HCT116 (cell line): ENCODE measurements at regions not wholly inside any gene's neighbourhood (a gene's known extent, or its start where the extent isn't known, plus 50 kb on each side); places are given as distances from the start of the nearest gene placed in this dataset.

ENCODE experiments used
- ATAC-seq: fragments of 200-7000 bp; cut with Tn5 transposase; 2 replicates; pipeline ENCODE4 v1.9.1; 2020; ENCODE audit warnings: mild to moderate bottlenecking, moderate library complexity
- BruUV-seq: library from RNA; stranded (reverse); fragments of 400-500 nt; replicated peaks from 2 replicates; lab custom pipeline; 2021; lab: Mats Ljungman, UMichigan
- CTCF ChIA-PET: fragments of 300-600 bp; sonication (Branson Sonifier 250); formaldehyde crosslinking; loops from one replicate; lab custom pipeline; 2021; ENCODE audit warnings: antibody characterized with exemption; lab: Charles Lee
- POLR2A ChIA-PET: fragments of 300-600, 350-600 bp; sonication (Branson Sonifier 250); formaldehyde crosslinking; loops from one replicate; lab custom pipeline; 2021; ENCODE audit warnings: antibody characterized with exemption; lab: Charles Lee
- RAD21 ChIA-PET, 2 experiments: fragments of 300-600 bp; sonication (Branson Sonifier 250); formaldehyde crosslinking; loops; one replicate each; lab custom pipeline; 2023; ENCODE audit warnings: low total read pairs in 2 of 2; ENCODE audit not compliant: uncharacterized antibody in 2 of 2, unreplicated experiment in 2 of 2, low non-redundant PET in 1 of 2; lab: Charles Lee
- DNase-seq: peaks from one replicate; pipeline ENCODE4 v3.0.0-alpha.2; 2010; ENCODE audit warnings: low read depth, low spot score
- H2AFZ ChIP-seq: fragments of 200-600 bp; shearing (Covaris generic), sonication (generic); 2 replicates; pipeline ENCODE4 v1.6.1; 2017; ENCODE audit warnings: low read depth, mixed run types, mixed read lengths, antibody characterized with exemption, low read length; ENCODE audit not compliant: poor library complexity, severe bottlenecking
- H3K27ac ChIP-seq: 2 replicates; pipeline ENCODE4 v1.5.1; 2012; ENCODE audit warnings: low read depth, low read length
- H3K27me3 ChIP-seq: fragments of 200-600 bp; sonication (generic); 2 replicates; pipeline ENCODE4 v1.6.1; 2016; ENCODE audit warnings: mixed run types, low read length, mixed read lengths; ENCODE audit not compliant: insufficient read depth
- H3K36me3 ChIP-seq, 2 experiments: fragments of 200-500 bp in 1 of 2; fragments of 200-600 bp in 1 of 2; sonication (Bioruptor generic) in 1 of 2; sonication (generic) in 1 of 2; 2 replicates each; pipeline versions ENCODE4 v1.5.1 to v1.6.1; 2014 to 2016; ENCODE audit warnings: low read length in 2 of 2, inconsistent platforms in 1 of 2, mixed read lengths in 1 of 2, mixed run types in 1 of 2; ENCODE audit not compliant: insufficient read depth in 2 of 2, control insufficient read depth in 1 of 2
- H3K4me1 ChIP-seq, 2 experiments: fragments of 200-600 bp in 1 of 2; sonication (generic) in 1 of 2; 2 replicates each; pipeline versions ENCODE4 v1.5.1 to v1.6.1; 2012 to 2017; ENCODE audit warnings: low read length in 2 of 2, inconsistent platforms in 1 of 2, mild to moderate bottlenecking in 1 of 2, mixed read lengths in 1 of 2, mixed run types in 1 of 2, moderate library complexity in 1 of 2; ENCODE audit not compliant: insufficient read depth in 2 of 2, control insufficient read depth in 1 of 2
- H3K4me2 ChIP-seq: fragments of 200-600 bp; sonication (generic); 2 replicates; pipeline ENCODE4 v1.6.1; 2017; ENCODE audit warnings: mixed run types, low read length, mixed read lengths
- H3K4me3 ChIP-seq, 2 experiments: fragments of 200-600 bp in 1 of 2; sonication (generic) in 1 of 2; replicated peaks in 1 of 2; 2 replicates each; pipeline ENCODE4 v1.5.1; 2011 to 2016; ENCODE audit warnings: low read length in 2 of 2, control low read depth in 1 of 2, low read depth in 1 of 2, mild to moderate bottlenecking in 1 of 2, mixed read lengths in 1 of 2, mixed run types in 1 of 2
- H3K79me2 ChIP-seq: fragments of 200-600 bp; sonication (generic); 2 replicates; pipeline ENCODE4 v1.6.1; 2017; ENCODE audit warnings: mild to moderate bottlenecking, mixed run types, low read length, moderate library complexity, mixed read lengths; ENCODE audit not compliant: insufficient read depth
- H3K9ac ChIP-seq: fragments of 200-600 bp; sonication (generic); 2 replicates; pipeline ENCODE4 v1.6.1; 2016; ENCODE audit warnings: low read length, mixed read lengths
- H3K9me2 ChIP-seq: fragments of 200-600 bp; sonication (generic), shearing (Covaris generic); 2 replicates; pipeline ENCODE4 v1.6.1; 2017; ENCODE audit warnings: mixed run types, mild to moderate bottlenecking, moderate library complexity; ENCODE audit not compliant: insufficient read depth
- H3K9me3 ChIP-seq, 2 experiments: fragments of 200-500 bp in 1 of 2; fragments of 200-600 bp in 1 of 2; sonication (Bioruptor generic) in 1 of 2; sonication (generic) in 1 of 2; 2 replicates each; pipeline ENCODE4 v1.6.1; 2014 to 2017; ENCODE audit warnings: low read length in 2 of 2, mixed read lengths in 2 of 2, inconsistent platforms in 1 of 2, low read depth in 1 of 2, mild to moderate bottlenecking in 1 of 2, mixed run types in 1 of 2, moderate library complexity in 1 of 2; ENCODE audit not compliant: control insufficient read depth in 1 of 2, insufficient read depth in 1 of 2
- H4K20me1 ChIP-seq: fragments of 200-600 bp; sonication (generic), shearing (Covaris generic); 2 replicates; pipeline ENCODE4 v1.6.1; 2017; ENCODE audit warnings: mixed run types, mild to moderate bottlenecking, moderate library complexity; ENCODE audit not compliant: insufficient read depth
- CBX3 ChIP-seq: IDR thresholded peaks from 2 replicates; pipeline ENCODE4 v1.6.1; 2012; ENCODE audit warnings: low read depth
- EZH2 ChIP-seq: fragments of 200-600 bp; sonication (generic); IDR thresholded peaks from 2 replicates; pipeline ENCODE4 v1.6.1; 2017; ENCODE audit warnings: antibody characterized with exemption, mixed run types
- EZH2phosphoT487 ChIP-seq: fragments of 200-600 bp; IDR thresholded peaks from 2 replicates; pipeline ENCODE4 v1.6.1; 2018; ENCODE audit warnings: antibody characterized with exemption, borderline replicate concordance
- POLR2AphosphoS5 ChIP-seq: IDR thresholded peaks from 2 replicates; pipeline ENCODE4 v1.6.1; 2011; ENCODE audit warnings: mild to moderate bottlenecking, low read depth, low read length, moderate library complexity
- SIN3A ChIP-seq: IDR thresholded peaks from 2 replicates; pipeline ENCODE4 v1.6.1; 2012; ENCODE audit warnings: low read depth
- SP1 ChIP-seq: IDR thresholded peaks from 2 replicates; pipeline ENCODE4 v1.6.1; 2012; ENCODE audit warnings: low read depth
- TCF7L2 ChIP-seq: IDR thresholded peaks from 2 replicates; pipeline ENCODE4 v1.7.0; 2011; ENCODE audit warnings: borderline replicate concordance, inconsistent platforms; ENCODE audit not compliant: insufficient read depth, insufficient read length; ENCODE audit errors: extremely low read depth
- YY1 ChIP-seq: IDR thresholded peaks from 2 replicates; pipeline ENCODE4 v1.6.1; 2011; ENCODE audit warnings: low read length, low read depth, moderate library complexity, mild to moderate bottlenecking; ENCODE audit not compliant: insufficient replicate concordance; ENCODE audit errors: extremely low read depth
- ZFX ChIP-seq: fragments of 450-650 bp; IDR thresholded peaks from 2 replicates; pipeline ENCODE4 v1.6.1; 2017
- ZNF274 ChIP-seq: fragments of 200-500 bp; sonication (Bioruptor generic); IDR thresholded peaks from 2 replicates; pipeline ENCODE4 v1.6.1; 2014; ENCODE audit warnings: mild to moderate bottlenecking, low read depth, low read length, inconsistent platforms
- intact Hi-C: fragments of 100-400 bp; cut with micrococcal nuclease; formaldehyde crosslinking; loops from 2 replicates; pipeline ENCODE4 v1.10.0; 2022
- TF ChIP-seq, protein P1 (sequence below): IDR thresholded peaks from 2 replicates; pipeline ENCODE4 v1.6.1; 2012; ENCODE audit warnings: low read depth
- TF ChIP-seq, protein P2 (sequence below): IDR thresholded peaks from 2 replicates; pipeline ENCODE4 v1.6.1; 2012
- TF ChIP-seq, protein P3 (sequence below): IDR thresholded peaks from 2 replicates; pipeline ENCODE4 v1.6.1; 2012

DNA sequence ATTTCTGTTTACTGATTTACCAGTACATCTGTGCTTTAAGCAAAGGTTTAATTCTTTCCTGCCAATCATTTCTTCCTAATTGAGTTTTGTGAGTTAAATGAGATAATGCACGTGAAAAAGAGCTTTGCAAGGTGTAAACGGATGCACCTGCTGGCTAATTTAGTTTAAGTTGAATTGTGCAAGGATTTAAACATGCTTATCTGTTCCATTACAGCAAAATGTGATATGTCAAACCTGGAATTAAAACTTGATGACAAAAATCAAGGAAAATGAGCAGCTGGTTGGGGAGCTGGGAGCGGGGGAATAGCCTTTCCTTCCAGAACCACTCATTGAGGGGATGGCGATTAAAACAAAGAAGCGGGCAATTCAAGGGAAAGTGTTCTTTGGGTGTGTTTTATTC is 155.0 kb upstream of the CTTNBP2 start:
- TF ChIP-seq TCF7L2 (no peak), POLR2AphosphoS5 (no peak), ZFX (no peak), CBX3 (no peak)
- TF ChIP-seq, protein P1, sequence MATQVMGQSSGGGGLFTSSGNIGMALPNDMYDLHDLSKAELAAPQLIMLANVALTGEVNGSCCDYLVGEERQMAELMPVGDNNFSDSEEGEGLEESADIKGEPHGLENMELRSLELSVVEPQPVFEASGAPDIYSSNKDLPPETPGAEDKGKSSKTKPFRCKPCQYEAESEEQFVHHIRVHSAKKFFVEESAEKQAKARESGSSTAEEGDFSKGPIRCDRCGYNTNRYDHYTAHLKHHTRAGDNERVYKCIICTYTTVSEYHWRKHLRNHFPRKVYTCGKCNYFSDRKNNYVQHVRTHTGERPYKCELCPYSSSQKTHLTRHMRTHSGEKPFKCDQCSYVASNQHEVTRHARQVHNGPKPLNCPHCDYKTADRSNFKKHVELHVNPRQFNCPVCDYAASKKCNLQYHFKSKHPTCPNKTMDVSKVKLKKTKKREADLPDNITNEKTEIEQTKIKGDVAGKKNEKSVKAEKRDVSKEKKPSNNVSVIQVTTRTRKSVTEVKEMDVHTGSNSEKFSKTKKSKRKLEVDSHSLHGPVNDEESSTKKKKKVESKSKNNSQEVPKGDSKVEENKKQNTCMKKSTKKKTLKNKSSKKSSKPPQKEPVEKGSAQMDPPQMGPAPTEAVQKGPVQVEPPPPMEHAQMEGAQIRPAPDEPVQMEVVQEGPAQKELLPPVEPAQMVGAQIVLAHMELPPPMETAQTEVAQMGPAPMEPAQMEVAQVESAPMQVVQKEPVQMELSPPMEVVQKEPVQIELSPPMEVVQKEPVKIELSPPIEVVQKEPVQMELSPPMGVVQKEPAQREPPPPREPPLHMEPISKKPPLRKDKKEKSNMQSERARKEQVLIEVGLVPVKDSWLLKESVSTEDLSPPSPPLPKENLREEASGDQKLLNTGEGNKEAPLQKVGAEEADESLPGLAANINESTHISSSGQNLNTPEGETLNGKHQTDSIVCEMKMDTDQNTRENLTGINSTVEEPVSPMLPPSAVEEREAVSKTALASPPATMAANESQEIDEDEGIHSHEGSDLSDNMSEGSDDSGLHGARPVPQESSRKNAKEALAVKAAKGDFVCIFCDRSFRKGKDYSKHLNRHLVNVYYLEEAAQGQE = no peak
- TF ChIP-seq, all 23 proteins: peak for 0
- Histone ChIP-seq H4K20me1 (no peaks in the 10 kb centered on the region), H3K9me2 (no peaks in the 10 kb centered on the region), H3K27ac (no peak overlapping the region), H3K27me3 (no peaks in the 10 kb centered on the region), H3K4me1 (no peaks in the 10 kb centered on the region), H3K79me2 (no peaks in the 10 kb centered on the region), H3K9ac (no peak overlapping the region), H3K4me2 (no peak overlapping the region), H3K4me3 (no peak overlapping the region), H3K9me3 (no peaks in the 10 kb centered on the region), H2AFZ (no peak overlapping the region), H3K36me3 (no peaks in the 10 kb centered on the region)
- DNase-seq (no peak), ATAC-seq (no peak)
- ChIA-PET POLR2A (no interaction called here), RAD21 (no interaction called here), CTCF (no interaction called here)
- intact Hi-C loops = no loop called here
- no TSS peak for BruUV-seq

DNA sequence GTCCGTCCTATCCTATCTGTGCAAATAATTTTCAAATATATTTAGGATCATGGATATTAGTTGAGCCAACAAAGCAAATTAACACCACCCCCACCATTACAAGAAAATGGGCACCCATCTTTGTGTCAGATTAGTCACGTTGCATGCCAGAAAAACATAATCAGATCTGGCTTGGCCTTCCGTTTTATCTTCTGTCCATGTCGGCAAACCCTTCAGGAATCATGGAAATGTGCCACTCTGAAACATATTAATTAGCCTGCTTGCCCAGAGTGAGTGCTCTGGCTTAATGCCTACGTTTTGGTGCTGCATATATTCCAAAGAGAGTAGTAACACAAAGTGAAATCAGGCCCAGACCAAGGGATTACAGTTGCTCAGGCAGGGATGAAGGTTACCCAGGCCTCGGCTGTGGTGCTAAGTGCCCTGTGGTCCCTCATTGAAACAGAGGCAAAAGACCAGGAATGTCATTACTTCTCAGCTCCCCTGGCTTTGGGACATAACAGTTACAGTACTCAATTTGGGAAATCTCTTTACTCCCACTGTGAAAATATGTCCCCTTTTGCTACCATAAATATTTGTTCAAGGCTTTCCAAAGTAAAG is 154.0 kb upstream of the LSM8 start:
- no peak overlapping the region for H3K4me3 ChIP-seq
- no TSS peak for BruUV-seq
- no peaks in the 10 kb centered on the region for H4K20me1 ChIP-seq
- H3K9ac ChIP-seq = no peak overlapping the region
- ATAC-seq (no peak), DNase-seq (no peak)
- POLR2A ChIA-PET = no interaction called here
- H2AFZ ChIP-seq = no peak overlapping the region
- no peaks in the 10 kb centered on the region for H3K36me3 ChIP-seq
- no peaks in the 10 kb centered on the region for H3K9me2 ChIP-seq
- H3K79me2 ChIP-seq = no peaks in the 10 kb centered on the region
- no peak overlapping the region for H3K27ac ChIP-seq
- intact Hi-C loops = no loop called here
- no peaks in the 10 kb centered on the region for H3K4me1 ChIP-seq
- H3K27me3 ChIP-seq = no peaks in the 10 kb centered on the region
- no peaks in the 10 kb centered on the region for H3K9me3 ChIP-seq
- H3K4me2 ChIP-seq = no peak overlapping the region
- CTCF ChIA-PET = no interaction called here
- RAD21 ChIA-PET = no interaction called here
- TF ChIP-seq, protein P2, sequence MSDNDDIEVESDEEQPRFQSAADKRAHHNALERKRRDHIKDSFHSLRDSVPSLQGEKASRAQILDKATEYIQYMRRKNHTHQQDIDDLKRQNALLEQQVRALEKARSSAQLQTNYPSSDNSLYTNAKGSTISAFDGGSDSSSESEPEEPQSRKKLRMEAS = no peak
- no peak for TF ChIP-seq EZH2
- TF ChIP-seq, protein P3, sequence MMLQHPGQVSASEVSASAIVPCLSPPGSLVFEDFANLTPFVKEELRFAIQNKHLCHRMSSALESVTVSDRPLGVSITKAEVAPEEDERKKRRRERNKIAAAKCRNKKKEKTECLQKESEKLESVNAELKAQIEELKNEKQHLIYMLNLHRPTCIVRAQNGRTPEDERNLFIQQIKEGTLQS = no peak
- TF ChIP-seq ZNF274 = no peak
- no peak for TF ChIP-seq SIN3A
- TF ChIP-seq YY1 = no peak
- TF ChIP-seq EZH2phosphoT487 = no peak
- no peak for TF ChIP-seq POLR2AphosphoS5
- TF ChIP-seq SP1 = no peak
- TF ChIP-seq CBX3 = no peak
